ENCODE measurements at regions not wholly inside any gene's neighbourhood (a gene's known extent, or its start where the extent isn't known, plus 50 kb on each side); places are given as distances from the start of the nearest gene placed in this dataset.

DNA sequence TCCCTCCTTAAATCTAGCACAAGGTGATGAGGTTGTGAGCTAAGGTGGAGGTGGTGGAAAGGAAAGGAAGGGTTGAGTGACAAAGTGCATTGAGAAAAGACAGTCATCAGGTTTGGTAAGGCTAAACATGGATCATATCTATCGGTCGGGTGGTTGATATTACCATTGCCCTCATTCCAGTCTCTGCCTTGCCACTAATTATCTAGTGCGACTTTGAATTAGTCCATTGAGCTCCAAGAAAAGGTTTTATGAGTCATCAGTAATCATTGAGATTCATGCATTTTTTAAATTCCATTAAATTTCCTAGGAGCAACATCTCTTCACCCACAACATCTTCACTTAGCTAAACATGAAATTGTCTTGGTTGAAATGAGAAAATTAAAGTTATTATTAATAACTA lies 68.9 kb upstream of the FRMD4A start:
- H3K36me3 Mint-ChIP-seq: no peaks in the 10 kb centered on the region
- H3K9me3 Mint-ChIP-seq: peaks cover 1 to 8% (median 3%) of the 10 kb centered on the region in 7 donors
- H3K27ac Mint-ChIP-seq: no peak overlapping the region
- no peak overlapping the region for H3K4me3 Mint-ChIP-seq
- ATAC-seq (ENCODE audit: low read depth in 2 of 2) (no peak), DNase-seq (no peak)
- H3K4me1 Mint-ChIP-seq: no peaks in the 10 kb centered on the region
- peaks cover 35 to 52% (median 46%) of the 10 kb centered on the region in 3 donors for H3K27me3 Mint-ChIP-seq

DNA sequence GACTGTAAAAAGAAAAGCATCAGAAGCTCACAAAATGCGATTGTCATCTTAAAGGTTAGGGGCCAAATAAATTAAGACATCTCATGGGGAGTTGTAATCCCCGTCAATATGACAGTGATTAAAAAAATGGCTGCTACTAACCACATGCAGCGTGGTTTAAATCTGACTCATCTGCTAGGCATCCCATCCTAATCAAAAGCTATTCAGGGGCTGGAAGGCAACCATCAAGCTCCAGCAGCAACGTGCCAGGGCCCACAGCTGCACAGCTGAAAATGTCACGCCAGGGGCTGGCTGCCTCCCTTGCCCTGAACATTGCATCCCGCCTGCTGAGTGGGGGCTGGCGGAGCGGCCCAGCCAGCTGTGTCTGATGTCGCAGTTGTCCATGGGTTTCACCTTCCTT lies 66.3 kb upstream of the FRMD4A start:
- ATAC-seq (ENCODE audit: low read depth in 2 of 2) (no peak), DNase-seq (no peak)
- peaks cover 35 to 48% (median 37%) of the 10 kb centered on the region in 3 donors for H3K27me3 Mint-ChIP-seq
- H3K9me3 Mint-ChIP-seq: peaks cover 4 to 17% (median 5%) of the 10 kb centered on the region in 7 donors
- H3K4me3 Mint-ChIP-seq: no peak overlapping the region
- no peak overlapping the region for H3K27ac Mint-ChIP-seq
- no peaks in the 10 kb centered on the region for H3K36me3 Mint-ChIP-seq
- H3K4me1 Mint-ChIP-seq: no peaks in the 10 kb centered on the region

DNA sequence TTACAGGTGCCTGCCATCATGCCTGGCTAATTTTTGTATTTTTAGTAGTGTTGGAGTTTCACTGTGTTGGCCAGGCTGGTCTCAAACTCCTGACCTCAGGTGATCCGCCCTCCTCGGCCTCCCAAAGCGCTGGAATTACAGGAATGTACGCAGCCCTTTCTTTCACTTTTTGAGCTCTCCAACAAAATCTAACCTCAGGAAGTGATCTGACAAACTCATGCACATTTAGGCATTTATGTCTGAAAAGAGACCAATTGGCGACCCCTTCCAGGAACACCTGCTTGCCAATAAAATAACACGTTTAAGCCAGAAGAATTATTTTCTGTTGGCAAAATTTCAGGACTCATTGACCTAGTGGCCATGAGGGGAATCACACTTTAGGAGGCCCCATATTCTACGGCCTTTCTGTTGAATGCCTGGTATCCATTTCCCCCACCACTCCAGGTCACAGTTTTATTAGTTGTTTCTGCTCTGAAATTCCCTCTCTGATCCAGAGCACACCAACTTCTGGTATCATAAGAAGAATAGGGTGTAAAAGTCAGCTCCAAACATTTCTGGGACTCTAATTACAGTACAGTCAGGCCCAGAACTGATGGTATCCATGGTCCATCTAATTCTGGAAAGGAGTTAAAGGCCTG lies 65.8 kb upstream of the FRMD4A start:
- Mint-ChIP-seq H3K4me1 (no peaks in the 10 kb centered on the region), H3K27ac (no peak overlapping the region), H3K27me3 (peaks cover 29 to 47% (median 31%) of the 10 kb centered on the region in 3 donors), H3K36me3 (no peaks in the 10 kb centered on the region), H3K9me3 (peaks cover 4 to 17% (median 5%) of the 10 kb centered on the region in 7 donors), H3K4me3 (no peak overlapping the region)
- no peak for DNase-seq
- ATAC-seq (ENCODE audit: low read depth in 2 of 2): no peak

DNA sequence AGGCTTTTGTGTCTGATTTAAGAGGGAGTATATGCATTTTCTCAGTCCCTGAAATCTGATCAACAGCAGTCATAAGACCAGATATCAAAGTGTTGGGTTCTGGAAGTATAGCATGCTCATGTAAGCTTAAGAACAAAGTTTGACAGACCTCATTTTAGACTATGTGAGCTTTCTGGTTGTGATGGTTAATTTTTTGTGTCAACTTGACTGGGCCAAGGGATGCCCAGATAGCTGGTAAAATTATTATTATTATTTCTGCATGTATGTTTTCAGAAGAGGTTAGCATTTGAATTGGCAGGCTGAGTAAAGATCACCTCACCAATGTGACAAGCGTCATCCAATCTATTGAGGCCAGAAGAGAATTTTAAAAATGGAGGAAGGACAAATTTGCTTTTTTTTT lies 63.5 kb upstream of the FRMD4A start:
- Mint-ChIP-seq H3K4me1 (peaks cover 0 to 3% (median 0%) of the 10 kb centered on the region in 3 donors), H3K4me3 (no peak overlapping the region)
- no peak for ATAC-seq (ENCODE audit: low read depth in 2 of 2)

DNA sequence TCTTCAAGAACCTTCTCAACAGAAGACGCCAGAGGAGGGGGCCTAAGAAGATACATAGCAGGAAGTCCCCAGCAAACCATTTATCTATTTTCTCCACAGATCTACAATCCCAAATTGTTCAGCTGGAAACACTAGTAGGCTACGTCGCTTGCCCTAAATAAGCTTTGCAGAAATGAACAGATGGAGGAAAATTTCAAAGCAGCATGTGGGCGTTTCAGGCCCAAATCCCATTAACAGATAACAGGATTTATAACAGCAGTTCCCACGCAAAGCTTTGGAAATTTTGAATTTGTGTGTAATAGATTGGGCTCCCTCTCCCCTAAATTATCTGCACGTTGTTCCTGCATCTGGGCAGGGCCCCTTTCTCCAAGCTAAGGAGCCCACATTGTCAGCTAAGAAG lies 60.6 kb upstream of the FRMD4A start:
- DNase-seq (no peak), ATAC-seq (ENCODE audit: low read depth in 2 of 2) (no peak)
- Mint-ChIP-seq H3K27ac (no peak overlapping the region), H3K36me3 (no peaks in the 10 kb centered on the region), H3K4me1 (peaks cover 0 to 3% (median 0%) of the 10 kb centered on the region in 3 donors), H3K4me3 (no peak overlapping the region), H3K9me3 (peaks cover 2 to 17% (median 4%) of the 10 kb centered on the region in 7 donors), H3K27me3 (peaks cover 12 to 48% (median 16%) of the 10 kb centered on the region in 3 donors)

More for the DNA sequence above, 63.5 kb upstream of the FRMD4A start:
- no peaks in the 10 kb centered on the region for H3K36me3 Mint-ChIP-seq
- DNase-seq: no peak
- H3K27me3 Mint-ChIP-seq: peaks cover 11 to 48% (median 17%) of the 10 kb centered on the region in 3 donors
- H3K27ac Mint-ChIP-seq: no peak overlapping the region
- H3K9me3 Mint-ChIP-seq: peaks cover 4 to 17% (median 5%) of the 10 kb centered on the region in 7 donors

DNA sequence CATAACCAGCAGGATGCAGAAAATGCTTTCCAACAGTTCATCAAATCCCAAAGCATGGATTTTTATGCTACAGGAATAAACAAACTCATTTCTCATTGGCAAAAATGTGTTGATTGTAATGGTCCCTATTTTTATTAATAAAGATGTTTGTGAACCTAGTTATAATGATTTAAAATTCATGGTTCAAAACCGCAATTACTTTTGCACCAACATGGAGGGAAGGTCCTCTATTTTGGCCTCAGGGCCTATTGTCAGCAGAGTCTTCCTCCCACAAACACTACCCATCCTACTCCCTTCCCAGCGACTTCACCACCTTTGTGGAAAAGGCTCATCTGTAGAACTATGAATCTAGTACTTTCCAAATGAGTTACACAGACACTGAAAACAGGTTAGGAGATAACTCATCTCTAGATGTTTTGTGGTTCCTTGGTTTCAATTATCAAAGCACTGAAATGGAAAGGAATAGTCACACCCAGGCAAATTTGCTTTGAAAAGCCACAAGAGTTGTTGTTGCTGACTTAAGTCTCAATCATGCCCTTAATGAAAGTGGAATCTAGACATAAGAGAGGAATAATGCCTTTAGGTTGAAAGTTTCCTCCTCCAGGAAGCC lies 59.4 kb upstream of the FRMD4A start:
- Mint-ChIP-seq H3K9me3 (peaks cover 4 to 17% (median 4%) of the 10 kb centered on the region in 7 donors), H3K27me3 (peaks cover 11 to 48% (median 16%) of the 10 kb centered on the region in 3 donors), H3K4me1 (peaks cover 2 to 8% (median 2%) of the 10 kb centered on the region in 3 donors), H3K27ac (no peak overlapping the region), H3K4me3 (no peak overlapping the region), H3K36me3 (no peaks in the 10 kb centered on the region)
- ATAC-seq (ENCODE audit: low read depth in 2 of 2) (no peak), DNase-seq (no peak)

DNA sequence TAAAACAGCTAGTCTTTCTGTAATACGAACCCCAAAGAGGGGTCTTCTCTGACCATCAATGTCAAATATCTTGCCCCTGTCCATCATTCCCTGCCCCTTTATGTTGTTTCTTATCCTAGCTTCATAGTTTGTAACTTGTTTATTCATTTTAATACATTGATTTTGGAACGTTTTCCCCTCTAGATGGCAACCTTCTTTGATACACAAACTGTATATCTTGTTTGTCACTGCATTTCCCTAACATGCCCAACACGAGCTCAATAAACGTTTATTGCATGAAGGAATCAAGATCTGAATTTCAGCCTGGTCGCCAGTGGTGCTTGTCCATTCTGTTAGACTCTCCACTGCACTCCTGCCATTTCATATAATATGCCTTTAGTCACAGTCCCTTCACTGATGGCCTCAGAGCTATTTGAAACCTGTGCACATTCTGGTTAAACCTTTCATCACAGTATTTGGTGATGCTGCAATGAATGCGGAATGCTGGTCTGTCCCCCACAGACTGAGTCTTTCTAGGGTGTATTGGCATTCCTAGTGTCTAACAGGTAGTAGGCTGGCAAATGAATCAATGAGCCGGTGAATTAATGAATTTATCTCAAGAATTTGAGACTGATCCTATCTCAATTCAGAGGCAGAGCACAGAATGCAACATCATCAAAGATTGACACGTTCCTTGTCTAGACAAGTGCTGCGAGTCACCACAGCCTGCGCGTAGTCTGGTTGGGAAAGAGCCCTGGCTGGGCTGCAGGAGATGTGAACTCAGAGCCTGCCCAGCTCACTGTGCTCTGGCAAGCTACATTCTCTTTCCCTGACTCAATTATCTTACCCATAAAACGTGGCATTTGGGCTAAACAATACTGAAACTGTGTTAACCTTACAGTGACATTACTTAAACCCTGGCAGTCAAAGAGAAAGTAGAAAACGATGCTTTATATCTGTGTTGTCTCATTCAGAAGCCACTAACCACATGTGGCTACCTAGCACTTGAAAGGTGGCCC lies 55.2 kb upstream of the FRMD4A start:
- peaks cover 14 to 32% (median 17%) of the 10 kb centered on the region in 3 donors for H3K4me1 Mint-ChIP-seq
- H3K4me3 Mint-ChIP-seq: peak overlapping the region in 1 of 8 donors; percentile 37
- H3K27ac Mint-ChIP-seq: no peak overlapping the region
- peaks cover 0 to 5% of the 10 kb centered on the region in 2 donors for H3K36me3 Mint-ChIP-seq
- DNase-seq (no peak), ATAC-seq (ENCODE audit: low read depth in 2 of 2) (no peak)
- peaks cover 0 to 7% (median 0%) of the 10 kb centered on the region in 7 donors for H3K9me3 Mint-ChIP-seq
- H3K27me3 Mint-ChIP-seq: peaks cover 12 to 44% (median 27%) of the 10 kb centered on the region in 3 donors

DNA sequence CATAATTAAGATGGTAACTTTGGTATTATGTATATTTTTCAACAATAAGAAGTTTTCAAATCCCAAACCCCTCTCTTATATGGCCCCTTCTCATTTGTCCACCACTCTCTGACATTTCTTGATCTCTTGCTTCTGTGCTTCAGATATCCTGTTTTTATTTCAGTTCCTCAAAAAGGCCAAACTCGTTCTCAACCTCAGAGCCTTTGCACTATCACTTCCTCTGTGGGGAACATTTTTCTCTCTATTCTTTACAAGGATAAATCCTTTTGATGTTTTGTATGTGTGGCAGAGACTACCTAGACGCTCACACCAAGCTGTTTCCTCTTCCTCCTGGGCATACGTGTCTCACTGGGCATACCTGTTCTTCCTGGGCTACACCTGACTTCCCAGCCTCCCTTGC lies 54.2 kb upstream of the FRMD4A start:
- Mint-ChIP-seq H3K27me3 (peaks cover 11 to 34% (median 29%) of the 10 kb centered on the region in 3 donors), H3K4me1 (peaks cover 14 to 32% (median 17%) of the 10 kb centered on the region in 3 donors), H3K9me3 (peaks cover 0 to 7% (median 0%) of the 10 kb centered on the region in 7 donors), H3K27ac (peak overlapping the region in 2 of 6 donors; percentile 4 to 41), H3K36me3 (peaks cover 0 to 5% of the 10 kb centered on the region in 2 donors), H3K4me3 (no peak overlapping the region)
- no peak for ATAC-seq (ENCODE audit: low read depth in 2 of 2)
- DNase-seq: no peak

DNA sequence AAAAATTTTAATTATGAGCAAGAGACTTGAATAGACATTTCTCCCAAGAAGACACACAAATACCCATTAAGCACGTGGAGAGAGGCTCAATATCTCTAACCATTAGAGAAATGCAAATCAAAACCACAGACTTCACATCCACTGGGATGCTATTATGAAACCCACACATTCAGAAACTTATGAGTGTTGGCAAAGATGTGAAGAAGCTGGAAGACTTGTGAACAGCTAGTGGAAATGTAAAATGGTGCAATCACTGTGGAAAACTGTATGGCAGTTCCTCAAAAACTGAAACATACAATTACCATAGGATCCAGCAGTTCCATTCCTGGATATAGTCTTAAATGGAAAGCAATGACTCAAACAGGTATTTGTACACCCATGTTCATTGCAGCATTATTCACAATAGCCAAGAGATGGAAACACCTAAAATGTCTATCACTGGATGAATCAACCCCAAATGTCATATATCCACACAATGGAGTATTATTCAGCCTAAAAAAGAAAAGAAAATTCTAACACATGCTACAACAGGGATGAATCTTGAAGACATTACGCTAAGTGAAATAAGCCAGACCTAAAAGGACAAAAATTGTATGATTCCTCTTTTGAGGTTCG lies 53.5 kb upstream of the FRMD4A start:
- no peak for ATAC-seq (ENCODE audit: low read depth in 2 of 2)
- Mint-ChIP-seq H3K4me3 (no peak overlapping the region), H3K27ac (no peak overlapping the region)

DNA sequence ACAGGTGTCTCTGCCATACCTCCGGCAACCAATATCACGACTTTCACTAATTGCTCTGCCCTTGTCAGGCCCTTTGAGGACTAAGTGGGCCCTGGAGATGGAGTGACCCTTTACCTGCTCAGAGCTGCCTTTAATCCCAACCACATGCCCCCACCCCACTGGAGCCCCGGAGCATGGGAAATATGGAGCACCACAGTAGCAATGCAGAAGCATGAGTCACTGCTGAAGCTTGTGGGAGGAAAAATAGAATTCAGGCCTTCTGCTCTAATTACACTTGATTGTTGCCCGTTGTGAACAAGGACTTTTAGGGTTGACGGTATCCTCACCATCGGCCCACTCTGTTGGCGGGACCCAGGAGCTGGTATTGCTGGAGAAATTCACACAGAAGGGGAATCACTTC lies 52.5 kb upstream of the FRMD4A start:
- H3K27ac Mint-ChIP-seq: no peak overlapping the region
- DNase-seq: no peak
- peaks cover 14 to 29% (median 17%) of the 10 kb centered on the region in 3 donors for H3K4me1 Mint-ChIP-seq
- ATAC-seq (ENCODE audit: low read depth in 2 of 2): no peak
- H3K4me3 Mint-ChIP-seq: peak overlapping the region in 1 of 8 donors; percentile 3
- H3K27me3 Mint-ChIP-seq: peaks cover 15 to 38% (median 28%) of the 10 kb centered on the region in 3 donors
- H3K36me3 Mint-ChIP-seq: peaks cover 0 to 5% of the 10 kb centered on the region in 2 donors
- peaks cover 0 to 7% (median 0%) of the 10 kb centered on the region in 7 donors for H3K9me3 Mint-ChIP-seq

More for the DNA sequence above, 53.5 kb upstream of the FRMD4A start:
- H3K4me1 Mint-ChIP-seq: peaks cover 14 to 29% (median 17%) of the 10 kb centered on the region in 3 donors
- peaks cover 0 to 7% (median 0%) of the 10 kb centered on the region in 7 donors for H3K9me3 Mint-ChIP-seq
- H3K36me3 Mint-ChIP-seq: peaks cover 0 to 5% of the 10 kb centered on the region in 2 donors
- peaks cover 10 to 37% (median 31%) of the 10 kb centered on the region in 3 donors for H3K27me3 Mint-ChIP-seq
- no peak for DNase-seq

DNA sequence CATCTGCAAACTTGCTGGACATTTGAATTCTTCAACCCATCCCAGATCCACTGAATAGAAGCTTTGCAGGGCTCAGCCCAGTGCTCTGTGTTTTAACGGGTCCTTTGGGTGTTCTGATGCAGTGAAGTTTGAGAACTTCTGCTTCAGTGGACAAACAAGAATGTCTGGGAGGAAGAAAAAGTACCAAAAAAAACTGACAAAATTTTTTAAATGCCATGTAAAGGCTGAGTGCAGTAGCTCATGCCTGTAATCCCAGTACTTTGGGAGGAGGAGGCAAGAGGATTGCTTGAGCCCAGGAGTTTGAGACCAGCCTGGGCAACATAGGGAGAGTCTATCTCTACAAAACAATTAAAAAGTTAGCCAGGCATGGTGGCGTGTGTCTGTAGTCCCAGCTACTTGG lies 51.8 kb upstream of the FRMD4A start:
- peaks cover 14 to 29% (median 17%) of the 10 kb centered on the region in 3 donors for H3K4me1 Mint-ChIP-seq
- H3K36me3 Mint-ChIP-seq: peaks cover 0 to 5% of the 10 kb centered on the region in 2 donors
- peaks cover 0 to 7% (median 0%) of the 10 kb centered on the region in 7 donors for H3K9me3 Mint-ChIP-seq
- DNase-seq (no peak), ATAC-seq (ENCODE audit: low read depth in 2 of 2) (no peak)
- H3K27ac Mint-ChIP-seq: peak overlapping the region in 1 of 6 donors; percentile 91
- peak overlapping the region in 2 of 8 donors; percentile 7 to 63 for H3K4me3 Mint-ChIP-seq
- peaks cover 15 to 40% (median 26%) of the 10 kb centered on the region in 3 donors for H3K27me3 Mint-ChIP-seq

DNA sequence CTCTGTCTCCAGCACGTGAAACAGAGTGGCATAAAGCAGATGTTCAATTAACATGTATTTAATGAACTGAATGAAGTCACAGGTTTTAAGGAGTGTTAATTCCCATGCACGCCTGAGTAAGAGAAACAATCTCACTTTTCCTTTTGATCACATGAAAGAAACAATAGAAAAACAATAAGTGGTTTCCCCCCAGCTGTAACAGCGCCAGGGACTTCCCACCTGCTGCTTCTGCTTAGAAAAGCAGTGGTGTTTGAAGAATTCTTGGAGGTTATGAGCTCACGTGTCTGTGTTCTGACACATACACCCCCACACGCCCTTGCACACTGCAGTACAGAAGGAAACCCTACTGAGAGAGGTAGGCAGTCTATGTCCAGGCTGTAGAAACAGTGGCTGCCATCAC lies 51.3 kb upstream of the FRMD4A start:
- H3K4me3 Mint-ChIP-seq: peak overlapping the region in 2 of 8 donors; percentile 63 to 75
- peaks cover 0 to 5% of the 10 kb centered on the region in 2 donors for H3K36me3 Mint-ChIP-seq
- ATAC-seq (ENCODE audit: low read depth in 2 of 2) (peak; percentile 83 to 87), DNase-seq (peak; percentile 15)
- H3K27ac Mint-ChIP-seq: peak overlapping the region in 2 of 6 donors; percentile 71 to 91
- peaks cover 14 to 29% (median 17%) of the 10 kb centered on the region in 3 donors for H3K4me1 Mint-ChIP-seq
- H3K9me3 Mint-ChIP-seq: peaks cover 0 to 7% (median 0%) of the 10 kb centered on the region in 7 donors
- peaks cover 15 to 40% (median 31%) of the 10 kb centered on the region in 3 donors for H3K27me3 Mint-ChIP-seq

Data from naive B cell (primary cell).